H1 (cell line): ENCODE measurements at regions not wholly inside any gene's neighbourhood (a gene's known extent, or its start where the extent isn't known, plus 50 kb on each side); places are given as distances from the start of the nearest gene placed in this dataset.

Experiments used
- CTCF ChIA-PET: fragments of 300-600 bp; sonication (Branson Sonifier 250); formaldehyde crosslinking; loops from one replicate; lab custom pipeline; 2021; ENCODE audit not compliant: partially characterized antibody; lab: Charles Lee
- POLR2A ChIA-PET: fragments of 300-600 bp; sonication (Branson Sonifier 250); formaldehyde crosslinking; loops from one replicate; lab custom pipeline; 2021; ENCODE audit warnings: inconsistent platforms; ENCODE audit not compliant: partially characterized antibody; lab: Charles Lee
- DNase-seq, 2 experiments: peaks; one replicate each; pipeline versions ENCODE4 v3.0.0 to v3.0.0-alpha.2; 2010 to 2022; ENCODE audit warnings: low spot score in 2 of 2, low read depth in 1 of 2, mixed read lengths in 1 of 2
- FAIRE-seq: peaks from 2 replicates; lab custom pipeline; 2011; peaks lifted over from hg19 to GRCh38; lab: Jason Lieb, UNC
- H2AFZ ChIP-seq: 2 replicates; pipeline ENCODE4 v1.8.1; 2012; ENCODE audit warnings: low read length, inconsistent platforms
- H2AK5ac ChIP-seq: 2 replicates; pipeline ENCODE4 v1.6.1; 2013; ENCODE audit warnings: low read depth, low read length
- H2BK120ac ChIP-seq: replicated peaks from 2 replicates; pipeline ENCODE3; 2013; ENCODE audit warnings: low read depth, low read length, inconsistent platforms
- H2BK12ac ChIP-seq: 2 replicates; pipeline ENCODE4 v1.6.1; 2013; ENCODE audit warnings: low read depth, low read length
- H2BK15ac ChIP-seq: 2 replicates; pipeline ENCODE4 v1.6.1; 2013; ENCODE audit warnings: low read length
- H2BK20ac ChIP-seq: 2 replicates; pipeline ENCODE4 v1.6.1; 2013; ENCODE audit warnings: low read length
- H2BK5ac ChIP-seq: 2 replicates; pipeline ENCODE4 v1.6.1; 2013; ENCODE audit warnings: low read depth, low read length
- H3K14ac ChIP-seq: 2 replicates; pipeline ENCODE4 v1.6.1; 2013; ENCODE audit warnings: inconsistent platforms; ENCODE audit not compliant: insufficient read length
- H3K18ac ChIP-seq: 2 replicates; pipeline ENCODE4 v1.6.1; 2013; ENCODE audit warnings: low read length; ENCODE audit errors: extremely low read depth
- H3K23ac ChIP-seq: 2 replicates; pipeline ENCODE4 v1.6.1; 2013; ENCODE audit warnings: inconsistent platforms; ENCODE audit not compliant: insufficient read length
- H3K23me2 ChIP-seq: 2 replicates; pipeline ENCODE4 v1.6.1; 2013; ENCODE audit warnings: low read depth, low read length
- H3K27ac ChIP-seq: 2 replicates; pipeline ENCODE4 v1.6.1; 2011; ENCODE audit warnings: low read depth, low read length, inconsistent platforms
- H3K27me3 ChIP-seq, 4 experiments: replicated peaks in 1 of 4; 1 replicate in 1 of 4; 2 replicates in 3 of 4; pipeline versions ENCODE4 v1.6.1 to v1.8.1; 2011 to 2013; ENCODE audit warnings: low read length in 3 of 4, mild to moderate bottlenecking in 3 of 4, inconsistent platforms in 2 of 4, mixed read lengths in 2 of 4, moderate library complexity in 1 of 4; ENCODE audit not compliant: control insufficient read depth in 3 of 4, insufficient read depth in 3 of 4; ENCODE audit errors: extremely low read depth in 1 of 4
- H3K36me3 ChIP-seq, 4 experiments: 2 replicates each; pipeline versions ENCODE4 v1.6.1 to v1.8.1; 2011 to 2013; ENCODE audit warnings: mild to moderate bottlenecking in 4 of 4, low read length in 3 of 4, moderate library complexity in 2 of 4, control low read depth in 1 of 4, inconsistent platforms in 1 of 4; ENCODE audit not compliant: insufficient read depth in 4 of 4, control insufficient read depth in 2 of 4
- H3K4ac ChIP-seq: replicated peaks from 2 replicates; pipeline ENCODE3; 2013; ENCODE audit warnings: low read length, low read depth, mixed read lengths, inconsistent platforms; ENCODE audit not compliant: insufficient read length
- H3K4me1 ChIP-seq, 4 experiments: replicated peaks in 1 of 4; 1 replicate in 1 of 4; 2 replicates in 3 of 4; pipeline versions ENCODE4 v1.6.1 to v1.8.1; 2011 to 2013; ENCODE audit warnings: low read length in 3 of 4, inconsistent platforms in 2 of 4, mixed read lengths in 1 of 4; ENCODE audit not compliant: insufficient read depth in 4 of 4, control insufficient read depth in 3 of 4
- H3K4me2 ChIP-seq, 2 experiments: 2 replicates each; pipeline versions ENCODE4 v1.6.1 to v1.8.1; 2011 to 2013; ENCODE audit warnings: low read depth in 2 of 2, low read length in 2 of 2, control low read depth in 1 of 2, inconsistent platforms in 1 of 2, mild to moderate bottlenecking in 1 of 2; ENCODE audit not compliant: insufficient read depth in 1 of 2
- H3K4me3 ChIP-seq, 4 experiments: fragments of 200-600, 300-600 bp in 1 of 4; sonication (generic), shearing (Covaris generic), sonication (Bioruptor Twin) in 1 of 4; 2 replicates each; pipeline versions ENCODE4 v1.5.1 to v1.8.1; 2011 to 2016; ENCODE audit warnings: low read length in 4 of 4, low read depth in 3 of 4, control low read depth in 2 of 4, inconsistent platforms in 2 of 4, mild to moderate bottlenecking in 2 of 4, mixed read lengths in 1 of 4, moderate library complexity in 1 of 4; ENCODE audit not compliant: insufficient read depth in 2 of 4; ENCODE audit errors: extremely low read depth in 1 of 4
- H3K56ac ChIP-seq: replicated peaks from 2 replicates; pipeline ENCODE3; 2013; ENCODE audit warnings: low read depth, mild to moderate bottlenecking, mixed read lengths, low read length, inconsistent platforms; ENCODE audit not compliant: insufficient read length
- H3K79me1 ChIP-seq: 2 replicates; pipeline ENCODE4 v1.6.1; 2013; ENCODE audit warnings: low read depth, low read length, control low read depth
- H3K79me2 ChIP-seq, 2 experiments: 2 replicates each; pipeline versions ENCODE4 v1.6.1 to v1.8.1; 2012 to 2013; ENCODE audit warnings: low read length in 2 of 2, mild to moderate bottlenecking in 2 of 2, inconsistent platforms in 1 of 2; ENCODE audit not compliant: insufficient read depth in 2 of 2, control insufficient read depth in 1 of 2
- H3K9ac ChIP-seq, 4 experiments: replicated peaks in 1 of 4; 1 replicate in 1 of 4; 2 replicates in 3 of 4; pipeline versions ENCODE4 v1.6.1 to v1.8.1; 2011 to 2013; ENCODE audit warnings: low read depth in 3 of 4, low read length in 3 of 4, control low read depth in 2 of 4, mild to moderate bottlenecking in 2 of 4, moderate library complexity in 2 of 4, inconsistent platforms in 1 of 4; ENCODE audit errors: extremely low read depth in 1 of 4
- H3K9me3 ChIP-seq, 2 experiments: 2 replicates each; pipeline versions ENCODE4 v1.6.1 to v1.8.1; 2012 to 2013; ENCODE audit warnings: mild to moderate bottlenecking in 2 of 2, moderate library complexity in 2 of 2, control low read depth in 1 of 2, inconsistent platforms in 1 of 2, low read depth in 1 of 2, low read length in 1 of 2, mixed read lengths in 1 of 2; ENCODE audit not compliant: insufficient read depth in 2 of 2
- H4K20me1 ChIP-seq, 2 experiments: replicated peaks in 1 of 2; 2 replicates each; pipeline versions ENCODE3 to v1.8.1; 2011 to 2013; ENCODE audit warnings: inconsistent platforms in 2 of 2, low read length in 2 of 2, mild to moderate bottlenecking in 1 of 2; ENCODE audit not compliant: insufficient read depth in 2 of 2, control insufficient read depth in 1 of 2
- H4K5ac ChIP-seq: 2 replicates; pipeline ENCODE4 v1.6.1; 2013; ENCODE audit warnings: low read length, low read depth, mixed read lengths, inconsistent platforms; ENCODE audit not compliant: insufficient read length
- H4K8ac ChIP-seq: 2 replicates; pipeline ENCODE4 v1.8.0; 2013; ENCODE audit warnings: mild to moderate bottlenecking, moderate library complexity, low read length, inconsistent platforms; ENCODE audit not compliant: insufficient read depth; ENCODE audit errors: extremely low read depth
- H4K91ac ChIP-seq: replicated peaks from 2 replicates; pipeline ENCODE3; 2013; ENCODE audit warnings: low read length, mixed read lengths, inconsistent platforms; ENCODE audit not compliant: insufficient read length
- EGR1 ChIP-seq: IDR thresholded peaks from 2 replicates; pipeline ENCODE4 v1.6.1; 2011; ENCODE audit warnings: low read depth, low read length, borderline replicate concordance
- RBBP5 ChIP-seq: IDR thresholded peaks from 2 replicates; pipeline ENCODE4 v1.7.1; 2012; ENCODE audit warnings: low read depth, mild to moderate bottlenecking, inconsistent platforms, low read length, moderate library complexity, borderline replicate concordance
- WGBS, 2 experiments: shearing (Covaris generic) in 1 of 2; methylation state at CpG; one replicate each; pipeline versions ENCODE4 v1.1.6 to v1.1.7; 2013 to 2015; ENCODE audit warnings: low lambda C conversion rate in 2 of 2, mixed read lengths in 2 of 2, inconsistent platforms in 1 of 2, low coverage in 1 of 2, missing lambda C conversion rate in 1 of 2; ENCODE audit not compliant: insufficient replicate concordance in 2 of 2, insufficient coverage in 1 of 2, insufficient read length in 1 of 2; ENCODE audit errors: extremely low coverage in 1 of 2, missing lambda C conversion rate in 1 of 2; 5-methylcytosine and 5-hydroxymethylcytosine counted together

DNA sequence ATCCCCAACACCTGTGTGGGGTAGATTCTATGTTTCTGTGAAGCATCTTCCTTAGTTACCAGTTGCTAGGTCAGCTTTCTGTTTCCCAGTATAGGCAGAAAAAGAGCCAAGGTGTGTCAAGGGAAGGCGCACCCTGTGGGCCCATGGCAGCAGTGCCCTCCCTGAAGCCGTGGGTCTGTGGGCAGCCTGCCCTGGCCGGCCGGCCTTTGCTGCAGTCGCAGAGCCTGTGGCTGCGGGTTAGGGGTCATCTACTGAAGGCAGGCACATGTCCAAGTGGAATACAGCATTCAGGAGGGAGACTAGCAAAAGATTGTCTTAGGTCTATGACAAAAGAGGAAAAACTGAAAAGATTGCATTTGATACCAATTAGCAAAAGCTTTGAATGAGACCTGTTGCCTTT, 214.0 kb downstream of the IRS2 start:
- Histone ChIP-seq H3K56ac (no peak overlapping the region), H2BK120ac (no peak overlapping the region), H3K23ac (no peak overlapping the region), H3K9ac (no peak overlapping the region), H3K4ac (no peak overlapping the region), H3K79me2 (no peaks in the 10 kb centered on the region), H2BK20ac (no peak overlapping the region), H2AK5ac (no peak overlapping the region), H2BK5ac (no peak overlapping the region), H3K14ac (no peak overlapping the region), H3K18ac (no peak overlapping the region), H3K23me2 (no peaks in the 10 kb centered on the region), H4K91ac (no peak overlapping the region), H4K8ac (no peak overlapping the region), H3K4me1 (no peaks in the 10 kb centered on the region), H2BK15ac (no peak overlapping the region), H2BK12ac (no peak overlapping the region), H4K5ac (no peak overlapping the region), H3K36me3 (no peaks in the 10 kb centered on the region), H3K27me3 (no peaks in the 10 kb centered on the region), H3K9me3 (no peaks in the 10 kb centered on the region), H2AFZ (no peak overlapping the region), H3K79me1 (no peaks in the 10 kb centered on the region), H3K27ac (no peak overlapping the region), H3K4me3 (no peak overlapping the region), H3K4me2 (no peak overlapping the region), H4K20me1 (no peaks in the 10 kb centered on the region)
- CTCF ChIA-PET: interaction anchor here (1.3 kb wide), 1 partner anchor 201 kb away, joined by 3 read pairs; no protein-coding TSS in a partner anchor
- POLR2A ChIA-PET: no interaction called here
- no peak for DNase-seq
- FAIRE-seq: no peak
- WGBS, 2 experiments: 97% methylated on average over 6 of the region's 6 CpGs; no CpG with 5 or more reads in 1 of the 2 experiments
- TF ChIP-seq EGR1 (no peak), RBBP5 (no peak)
